Mucosa of descending colon (tissue), 3 donors: ENCODE measurements at regions not wholly inside any gene's neighbourhood (a gene's known extent, or its start where the extent isn't known, plus 50 kb on each side); places are given as distances from the start of the nearest gene placed in this dataset.

Experiments used
- ATAC-seq: fragments of 200-7000 bp; cut with Tn5 transposase; one replicate; pipeline ENCODE4 v1.9.1; 2020; ENCODE audit warnings: mild to moderate bottlenecking, moderate library complexity
- DNase-seq, 3 donors: peaks; one replicate each; pipeline ENCODE4 v3.0.0-alpha.2; 2020
- H3K36me3 ChIP-seq: fragments of 200-600 bp; one replicate; pipeline ENCODE4 v1.8.0; 2021; ENCODE audit warnings: low read depth, mild to moderate bottlenecking
- H3K4me1 ChIP-seq: fragments of 200-600 bp; one replicate; pipeline ENCODE4 v1.8.0; 2021; ENCODE audit warnings: low read depth, mild to moderate bottlenecking
- H3K4me3 ChIP-seq: fragments of 200-600 bp; one replicate; pipeline ENCODE4 v1.8.0; 2021; ENCODE audit warnings: mild to moderate bottlenecking
- H3K9me3 ChIP-seq: fragments of 200-600 bp; one replicate; pipeline ENCODE4 v1.8.0; 2021; ENCODE audit warnings: mild to moderate bottlenecking
- intact Hi-C, 2 donors: fragments of 100-400 bp; cut with DNase I in 1 of 2; cut with micrococcal nuclease in 1 of 2; formaldehyde crosslinking; loops; one replicate each; pipeline versions ENCODE4 v1.11.0 to v1.11.1; 2022; cut with DNase I, micrococcal nuclease
- TF ChIP-seq, protein P1 (sequence below): fragments of 200-600 bp; IDR thresholded peaks from one replicate; pipeline ENCODE4 v1.8.0; 2022; ENCODE audit warnings: antibody characterized with exemption, mild to moderate bottlenecking
- donor health status: DM: no; HTN: no; CAD: no; lungs with moderate emphysema.
- donor health status: DM: no; HTN: no; CAD: no.
- donor health status: DM: no; HTN: yes; CAD: no.

- DNase-seq, result no peak
- no peaks in the 10 kb centered on the region for H3K36me3 ChIP-seq
- intact Hi-C loops, result no loop called here
- TF ChIP-seq, protein P1, sequence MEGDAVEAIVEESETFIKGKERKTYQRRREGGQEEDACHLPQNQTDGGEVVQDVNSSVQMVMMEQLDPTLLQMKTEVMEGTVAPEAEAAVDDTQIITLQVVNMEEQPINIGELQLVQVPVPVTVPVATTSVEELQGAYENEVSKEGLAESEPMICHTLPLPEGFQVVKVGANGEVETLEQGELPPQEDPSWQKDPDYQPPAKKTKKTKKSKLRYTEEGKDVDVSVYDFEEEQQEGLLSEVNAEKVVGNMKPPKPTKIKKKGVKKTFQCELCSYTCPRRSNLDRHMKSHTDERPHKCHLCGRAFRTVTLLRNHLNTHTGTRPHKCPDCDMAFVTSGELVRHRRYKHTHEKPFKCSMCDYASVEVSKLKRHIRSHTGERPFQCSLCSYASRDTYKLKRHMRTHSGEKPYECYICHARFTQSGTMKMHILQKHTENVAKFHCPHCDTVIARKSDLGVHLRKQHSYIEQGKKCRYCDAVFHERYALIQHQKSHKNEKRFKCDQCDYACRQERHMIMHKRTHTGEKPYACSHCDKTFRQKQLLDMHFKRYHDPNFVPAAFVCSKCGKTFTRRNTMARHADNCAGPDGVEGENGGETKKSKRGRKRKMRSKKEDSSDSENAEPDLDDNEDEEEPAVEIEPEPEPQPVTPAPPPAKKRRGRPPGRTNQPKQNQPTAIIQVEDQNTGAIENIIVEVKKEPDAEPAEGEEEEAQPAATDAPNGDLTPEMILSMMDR, result no peak
- H3K4me1 ChIP-seq, result no peaks in the 10 kb centered on the region
- no peaks in the 10 kb centered on the region for H3K9me3 ChIP-seq
- no peak overlapping the region for H3K4me3 ChIP-seq
- no peak for ATAC-seq
Observed at GRCh38 chr1:193754732-193755427, 568.5 kb upstream of the B3GALT2 start.

GRCh38 chr1:193754151-193754550, 567.7 kb upstream of the B3GALT2 start:
- no peak for ATAC-seq
- H3K4me1 ChIP-seq, result no peaks in the 10 kb centered on the region
- H3K4me3 ChIP-seq, result no peak overlapping the region
- intact Hi-C loops, result no loop called here
- H3K9me3 ChIP-seq, result no peaks in the 10 kb centered on the region
- H3K36me3 ChIP-seq, result no peaks in the 10 kb centered on the region
- DNase-seq, result no peak
- TF ChIP-seq, protein P1, result no peak

- no peaks in the 10 kb centered on the region for H3K9me3 ChIP-seq
- H3K36me3 ChIP-seq, result no peaks in the 10 kb centered on the region
- TF ChIP-seq, protein P1, result no peak
- no peaks in the 10 kb centered on the region for H3K4me1 ChIP-seq
- intact Hi-C loops, result no loop called here
- no peak for DNase-seq
- no peak for ATAC-seq
- no peak overlapping the region for H3K4me3 ChIP-seq
Observed at GRCh38 chr1:193753038-193753756, 566.8 kb upstream of the B3GALT2 start.

GRCh38 chr1:193749868-193750267, 563.5 kb upstream of the B3GALT2 start:
- Histone ChIP-seq H3K9me3 (no peaks in the 10 kb centered on the region), H3K4me3 (no peak overlapping the region), H3K36me3 (no peaks in the 10 kb centered on the region), H3K4me1 (no peaks in the 10 kb centered on the region)
- intact Hi-C loops, result no loop called here
- DNase-seq, result no peak
- no peak for ATAC-seq
- TF ChIP-seq, protein P1, result no peak

DNA sequence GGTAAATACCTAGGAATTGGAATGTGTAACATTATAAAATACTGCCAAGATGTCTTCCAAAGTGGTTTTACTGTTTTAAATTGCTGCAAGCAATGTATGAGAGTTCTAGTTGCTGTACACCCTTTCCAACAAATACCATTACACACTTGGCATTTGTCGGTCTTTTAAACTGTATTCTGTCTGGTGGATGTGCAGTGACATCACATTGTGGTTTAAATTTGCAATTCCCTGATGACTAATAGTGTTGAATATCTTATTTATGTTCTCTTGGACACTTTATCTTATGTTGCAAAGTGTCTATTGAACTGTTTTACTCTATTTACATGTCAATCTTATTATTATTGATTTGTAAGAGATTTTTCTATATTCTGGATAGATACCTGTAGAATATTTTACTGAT, 561.2 kb upstream of the B3GALT2 start:
- H3K4me1 ChIP-seq, result no peaks in the 10 kb centered on the region
- ATAC-seq (no peak), DNase-seq (no peak)
- intact Hi-C loops, result no loop called here
- H3K9me3 ChIP-seq, result no peaks in the 10 kb centered on the region
- H3K36me3 ChIP-seq, result no peaks in the 10 kb centered on the region
- TF ChIP-seq, protein P1, result no peak
- no peak overlapping the region for H3K4me3 ChIP-seq
